Epidermal melanocyte (primary cell): ENCODE measurements at regions not wholly inside any gene's neighbourhood (a gene's known extent, or its start where the extent isn't known, plus 50 kb on each side); places are given as distances from the start of the nearest gene placed in this dataset.
"Not testable (repeated sequence)": the region's sequence is repeated elsewhere in the genome, so short reads cannot be mapped to it uniquely, and the experiment has no call there.

Experiments
- DNase-seq: peaks from one replicate; pipeline ENCODE4 v3.0.0; 2011; ENCODE audit warnings: low spot score; ENCODE audit not compliant: insufficient read length

DNA sequence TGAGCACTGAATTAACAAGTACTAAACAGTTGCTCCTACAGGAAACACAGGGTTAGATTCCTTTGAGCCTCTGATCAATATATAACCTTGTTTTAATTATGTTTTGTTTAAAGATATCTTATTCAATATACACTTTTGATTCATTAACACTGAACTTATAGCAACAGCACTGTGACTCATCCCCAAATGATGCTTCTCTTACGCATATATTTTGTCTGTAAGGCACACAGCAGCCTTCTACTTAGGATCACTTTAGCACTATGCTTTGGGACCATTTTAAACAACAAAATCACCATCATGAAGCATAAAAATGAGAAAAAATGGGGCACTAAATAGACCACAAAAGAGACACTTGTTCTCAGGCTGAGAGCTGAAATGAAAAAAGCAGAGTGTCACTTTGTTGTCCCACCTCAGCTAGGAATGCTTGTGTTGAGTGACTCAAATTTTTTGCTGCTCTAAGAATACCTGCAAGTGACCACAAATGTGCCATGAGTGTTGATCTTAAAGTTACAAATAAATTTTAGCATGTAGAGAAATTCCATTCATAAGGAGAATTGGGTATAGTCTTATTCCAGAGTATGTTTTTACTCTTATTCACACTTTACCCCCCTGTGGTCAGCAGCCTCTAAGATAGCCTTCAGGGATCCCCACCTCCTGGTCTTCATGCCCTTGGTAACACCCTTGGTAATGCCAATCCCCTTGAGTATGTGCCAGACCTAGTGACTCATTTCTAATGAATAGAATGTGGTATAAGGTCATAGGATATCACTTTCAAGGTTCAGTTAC, 252.7 kb upstream of the IL12B start:
- no peak for DNase-seq

DNA sequence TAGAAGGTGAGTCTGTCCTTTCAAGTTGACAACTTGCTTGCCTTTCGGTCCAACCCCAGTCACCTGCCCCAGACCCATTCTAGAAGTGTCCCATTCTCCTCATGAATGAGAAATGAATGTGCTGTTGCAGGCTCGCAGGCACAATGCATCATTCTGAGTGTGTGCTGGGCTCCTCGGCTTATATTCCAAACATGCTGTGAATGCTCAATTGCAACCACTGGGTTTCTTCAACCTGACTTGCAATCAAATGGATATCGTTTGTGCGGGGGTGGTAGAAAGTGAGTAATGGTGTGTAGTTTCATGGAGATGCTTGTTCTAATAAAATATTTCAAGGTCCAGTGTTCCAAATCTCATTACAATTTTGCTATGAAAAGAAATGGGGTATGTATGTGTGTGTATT, 256.6 kb upstream of the IL12B start:
- DNase-seq: no peak

DNA sequence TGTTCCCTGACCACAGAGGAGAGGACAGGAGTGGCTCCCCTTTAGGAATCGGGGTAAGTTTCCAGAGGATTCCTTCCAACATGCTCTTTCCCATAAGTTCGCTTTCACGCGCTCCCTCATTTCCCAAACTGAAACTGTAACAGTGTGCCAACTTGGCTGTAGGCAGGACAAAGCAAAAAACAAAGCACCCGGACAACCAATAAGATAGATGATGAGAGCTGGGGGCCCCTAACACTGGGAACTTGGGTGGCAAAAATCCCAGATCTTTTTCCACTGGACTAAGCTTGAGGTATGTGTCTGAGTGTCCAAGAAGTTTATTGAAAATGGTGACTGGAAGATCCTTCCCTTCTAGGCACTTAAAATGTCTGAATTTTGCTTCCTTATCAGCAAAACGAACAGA, 258.7 kb upstream of the IL12B start:
- no peak for DNase-seq

DNA sequence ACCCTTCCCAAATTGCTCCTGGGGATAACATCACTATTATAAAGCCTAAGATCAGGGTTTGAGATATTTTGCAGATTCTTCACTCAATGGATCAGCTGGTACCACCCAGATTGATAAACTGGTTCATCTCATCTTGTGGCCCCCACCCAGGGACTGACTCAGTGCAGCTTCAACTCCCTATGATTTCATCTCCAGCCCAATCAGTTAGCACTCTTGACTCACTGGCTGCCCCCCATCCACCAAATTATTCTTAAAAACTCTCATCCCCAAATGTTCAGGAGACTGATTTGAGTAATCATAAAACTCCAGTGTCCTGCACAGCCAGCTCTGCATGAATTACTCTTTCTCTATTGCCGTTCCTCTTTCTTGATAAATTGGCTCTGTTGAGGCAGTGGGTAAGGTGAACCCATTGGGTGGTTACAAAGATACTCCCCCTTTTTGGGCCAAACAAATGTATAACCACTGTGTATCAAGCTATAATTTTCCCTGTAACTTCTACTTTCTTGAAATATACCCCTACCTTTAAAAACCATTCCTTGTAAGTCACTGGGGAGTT, 263.3 kb upstream of the IL12B start:
- no peak for DNase-seq

DNA sequence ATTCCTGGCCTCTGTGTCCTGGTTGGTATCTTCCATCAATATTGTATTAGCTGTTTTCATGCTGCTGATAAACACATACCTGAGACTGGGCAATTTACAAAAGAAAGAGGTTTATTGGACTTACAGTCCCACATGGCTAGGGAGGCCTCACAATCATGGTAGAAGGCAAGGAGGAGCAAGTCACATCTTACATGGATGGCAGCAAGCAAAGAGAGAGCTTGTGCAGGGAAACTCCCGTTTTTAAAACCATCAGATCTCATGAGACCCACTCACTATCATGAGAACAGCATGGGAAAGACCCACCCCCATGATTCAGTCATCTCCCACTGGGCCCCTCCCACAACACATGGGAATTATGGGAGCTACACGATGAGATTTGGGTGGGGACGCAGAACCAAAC, 265.3 kb upstream of the IL12B start:
- not testable (repeated sequence) for DNase-seq

DNA sequence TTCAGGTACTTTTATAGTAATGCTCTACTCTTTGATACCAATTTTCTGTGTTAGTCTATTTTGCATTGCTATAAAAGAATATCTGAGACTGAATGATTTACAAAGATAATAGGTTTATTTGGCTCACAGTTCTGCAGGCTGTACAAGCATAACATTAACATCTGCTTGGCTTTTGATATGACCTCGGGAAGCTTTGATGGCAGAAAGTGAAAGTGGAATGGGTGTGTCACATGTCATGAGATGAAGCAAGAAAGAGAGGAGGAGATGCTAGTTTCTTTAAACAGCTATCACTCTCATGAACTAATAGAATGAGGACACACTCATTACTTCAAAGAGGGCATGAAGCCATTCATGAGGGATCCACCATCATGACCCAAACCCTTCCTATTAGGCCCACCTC, 270.9 kb upstream of the IL12B start:
- no peak for DNase-seq

DNA sequence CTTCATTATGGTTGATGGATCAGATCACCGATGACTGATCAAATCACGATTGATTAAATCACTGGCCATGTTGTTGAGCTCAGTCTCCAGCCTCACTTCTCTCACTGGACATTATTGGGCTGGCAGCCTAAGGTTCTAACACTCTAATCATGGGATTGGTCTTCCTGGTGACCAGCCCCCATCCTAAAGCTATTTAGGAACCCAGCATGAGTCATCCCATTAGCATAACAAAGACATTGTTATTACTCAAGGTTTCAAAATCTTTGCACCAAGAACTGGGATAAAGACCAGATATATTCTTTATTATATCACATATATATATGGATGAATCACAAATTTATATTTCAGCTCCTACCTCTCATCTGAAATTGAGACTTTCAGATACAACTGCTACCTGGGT, 272.1 kb upstream of the IL12B start:
- no peak for DNase-seq

DNA sequence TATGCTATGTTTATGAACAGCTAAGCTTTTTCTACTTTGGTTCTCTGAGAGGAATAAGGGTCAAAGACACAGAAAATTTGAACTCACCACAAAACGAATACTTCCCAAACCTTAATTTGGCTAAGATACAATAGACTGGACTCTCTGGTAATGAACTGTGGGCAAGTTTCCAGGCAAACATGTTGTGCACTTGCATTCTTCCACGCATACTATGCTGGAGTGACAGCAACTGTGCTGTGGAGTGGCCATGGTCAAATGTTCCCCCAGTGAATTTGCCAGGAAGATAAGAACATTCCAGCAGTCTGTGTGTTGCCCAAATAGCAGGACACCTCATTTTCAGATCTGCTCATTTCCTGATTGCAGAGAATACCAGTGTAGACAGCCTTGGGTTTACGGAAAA, 275.3 kb upstream of the IL12B start:
- no peak for DNase-seq

DNA sequence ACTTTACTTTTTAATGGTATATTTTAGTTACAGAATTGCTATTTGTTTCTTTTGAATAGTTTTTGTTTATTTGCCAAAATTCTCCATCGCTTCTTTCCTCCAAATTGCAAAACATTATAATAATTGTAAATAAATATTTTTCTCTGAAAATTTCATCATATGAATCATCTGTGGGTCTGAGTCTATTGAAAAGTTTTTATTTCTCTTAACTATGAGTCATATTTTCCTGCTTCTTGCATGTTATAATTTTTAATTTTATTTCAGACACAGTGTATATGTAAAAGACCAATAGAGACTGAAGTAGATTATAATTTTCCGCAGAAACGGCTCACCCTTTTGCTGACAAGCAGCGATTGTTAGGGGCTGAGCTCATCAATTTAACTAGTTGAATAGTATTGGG, 279.1 kb upstream of the IL12B start:
- DNase-seq: no peak

DNA sequence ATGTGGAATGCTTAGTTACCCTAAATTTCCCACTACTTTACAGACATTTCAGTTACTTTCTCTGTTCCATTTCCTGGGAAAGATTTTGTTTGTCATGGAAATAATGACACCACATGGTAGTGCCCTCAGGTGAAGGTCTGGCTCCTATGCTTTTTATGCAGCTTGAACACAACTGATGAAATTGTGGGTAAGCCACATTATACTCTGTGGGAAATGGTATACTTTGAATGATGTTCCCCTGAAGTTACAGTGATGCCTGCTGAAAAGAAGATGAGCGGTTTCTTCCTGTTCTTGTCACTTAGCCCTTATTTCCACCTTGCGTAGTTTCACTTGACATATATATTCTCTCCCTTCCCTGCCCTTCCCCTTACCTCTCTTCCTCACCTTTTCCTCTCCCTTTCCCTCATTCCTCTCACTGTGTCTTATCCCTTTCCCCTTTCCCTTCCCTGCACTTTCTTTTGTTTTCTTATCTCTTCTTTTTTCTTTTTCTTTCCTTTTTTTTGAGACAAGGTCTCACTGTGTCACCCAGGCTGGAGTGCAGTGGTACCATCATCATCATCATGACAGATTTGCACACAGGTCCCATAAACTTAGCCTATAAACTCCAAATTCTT, 280.8 kb upstream of the IL12B start:
- no peak for DNase-seq

DNA sequence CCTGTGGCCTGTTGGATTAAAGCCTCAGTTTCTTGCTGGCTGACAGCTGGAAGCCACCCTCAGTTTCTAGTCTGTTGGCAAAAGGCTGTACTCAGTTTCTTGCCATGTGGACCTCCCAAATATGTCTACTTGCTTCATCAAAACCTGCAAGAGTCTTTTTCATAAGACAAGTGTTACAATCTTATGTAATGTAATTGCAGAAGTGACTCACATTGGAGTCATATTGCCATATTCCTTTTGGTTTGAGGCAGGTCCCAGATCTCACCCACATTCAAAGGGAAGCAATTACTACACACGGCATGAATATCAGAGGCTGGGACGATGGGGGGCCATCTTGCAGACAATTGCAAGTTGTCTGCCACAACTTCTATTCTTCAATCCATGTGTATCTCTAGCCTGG, 286.7 kb upstream of the IL12B start:
- DNase-seq: no peak

DNA sequence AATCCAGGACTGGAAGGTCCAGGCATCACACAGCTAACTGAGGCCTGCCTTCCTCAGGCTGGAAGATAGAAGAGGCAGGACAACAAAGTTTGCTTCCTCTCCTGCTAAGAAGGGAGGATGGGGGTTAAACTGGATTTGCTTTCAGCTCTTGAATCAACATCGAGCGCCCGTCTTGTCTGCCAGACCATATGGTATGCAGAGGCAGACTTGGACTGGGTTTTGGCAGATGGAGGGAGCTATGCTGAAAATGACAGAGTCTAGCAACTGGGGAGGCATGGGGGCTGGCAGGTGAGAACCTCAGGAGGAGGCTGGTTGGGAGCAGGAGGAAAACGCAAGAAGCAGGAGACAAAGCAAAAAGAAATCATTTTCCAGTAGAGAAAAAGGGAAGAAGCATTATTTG, 289.5 kb upstream of the IL12B start:
- DNase-seq: no peak

DNA sequence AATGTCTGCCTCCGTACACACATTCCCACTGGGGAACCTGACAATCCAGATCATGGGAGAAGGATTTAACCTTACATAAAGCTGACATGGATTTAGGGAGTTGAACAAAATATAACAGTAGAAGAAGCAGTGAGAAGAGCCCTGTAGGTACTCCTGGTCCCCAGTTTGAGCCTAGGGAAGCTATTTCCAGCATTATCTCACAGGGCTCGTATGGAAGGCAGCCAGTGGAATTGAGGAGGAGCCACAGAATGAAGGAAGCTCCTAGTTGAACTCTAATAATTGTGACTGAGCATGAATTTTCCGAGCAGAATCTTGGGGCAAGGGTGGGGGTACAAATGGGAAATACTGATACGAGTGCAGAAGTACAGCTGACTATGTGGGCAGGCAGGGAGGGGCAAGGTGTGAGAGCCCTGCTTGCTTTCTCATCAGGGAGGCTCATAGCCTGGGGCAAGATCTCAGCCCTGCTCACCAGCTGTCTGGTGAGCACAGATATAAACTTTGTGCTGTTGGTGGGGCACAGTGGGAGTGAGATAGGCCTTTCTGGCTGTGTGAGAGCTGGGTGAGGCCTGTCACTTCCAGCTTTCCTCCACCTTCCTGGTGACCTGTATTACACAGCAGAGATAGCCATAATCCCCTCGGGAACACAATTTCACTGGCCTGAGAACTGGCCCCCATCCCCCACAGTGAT, 290.7 kb upstream of the IL12B start:
- no peak for DNase-seq

DNA sequence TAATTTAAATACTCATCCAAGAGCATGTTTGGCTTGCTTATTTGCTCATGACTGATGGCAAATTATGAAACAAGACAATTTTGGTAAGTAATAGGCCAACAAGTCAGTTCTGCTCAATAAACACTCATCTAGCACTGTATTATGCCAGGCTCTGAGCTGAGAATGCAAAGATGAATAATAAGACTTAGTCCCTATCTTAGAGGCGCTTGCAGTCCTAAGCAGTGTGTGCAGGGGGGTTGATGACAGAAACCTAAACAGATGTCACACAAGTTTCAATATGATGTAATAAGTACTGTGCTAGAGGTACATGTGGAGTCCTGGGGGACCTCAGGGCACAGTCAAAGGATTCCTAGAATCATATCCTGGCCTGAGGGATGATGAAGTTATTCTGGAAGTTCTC, 287.6 kb upstream of the ADRA1B start:
- no peak for DNase-seq

DNA sequence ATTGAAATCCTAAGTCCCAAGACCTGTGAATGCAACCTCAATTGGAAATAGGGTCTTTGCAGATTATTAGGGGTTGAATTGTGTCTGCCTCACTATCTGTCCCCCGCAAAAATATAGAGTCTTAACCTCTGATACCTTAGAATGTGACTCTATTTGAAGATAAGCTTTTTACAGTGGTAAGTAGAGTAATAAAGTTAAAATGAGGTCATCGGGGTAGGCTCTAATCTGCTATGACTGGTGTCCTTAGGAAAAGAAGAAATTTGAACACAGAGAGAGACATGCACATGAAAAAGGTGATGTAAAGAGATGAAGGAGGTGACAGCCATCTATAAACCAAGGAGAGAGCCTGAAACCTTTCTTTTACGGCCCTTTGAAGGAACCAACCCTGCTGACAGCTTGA, 287.1 kb upstream of the ADRA1B start:
- DNase-seq: no peak

DNA sequence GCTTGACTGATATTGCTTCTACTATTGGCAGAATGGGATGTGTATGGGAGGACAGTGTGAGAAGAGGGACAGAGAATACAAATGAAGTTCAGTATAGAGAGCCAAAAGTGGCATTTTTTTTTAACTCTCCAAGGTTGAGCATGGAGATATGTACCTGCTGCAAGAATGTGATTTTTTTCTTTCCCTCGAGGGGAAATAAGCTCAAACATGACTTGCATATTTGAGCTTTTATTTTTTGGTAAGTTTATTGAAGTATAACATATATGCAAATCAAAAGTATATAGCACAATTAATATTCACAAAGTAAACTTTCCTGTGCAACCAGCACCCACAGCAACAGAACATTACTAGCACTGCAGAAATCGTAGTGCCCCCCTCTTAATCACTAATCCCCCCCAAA, 285.7 kb upstream of the ADRA1B start:
- DNase-seq: no peak

DNA sequence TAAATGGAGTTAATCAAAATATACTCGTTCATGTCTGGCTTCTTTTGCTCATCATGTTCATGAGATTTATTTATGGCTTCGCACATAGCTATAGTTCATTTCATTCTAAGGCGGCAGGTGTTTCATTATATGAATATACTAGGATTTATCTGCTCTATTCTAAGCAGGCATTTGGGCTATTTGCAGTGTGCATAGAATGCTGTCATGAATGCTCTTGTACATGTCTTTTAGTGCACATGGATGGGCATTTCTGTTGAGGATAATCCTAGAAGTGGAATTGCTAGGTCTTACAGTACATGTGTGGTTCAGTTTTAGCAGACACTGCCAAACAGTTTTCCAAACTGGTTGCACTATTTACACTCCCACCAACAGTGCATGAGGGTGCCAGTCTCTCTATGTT, 285.3 kb upstream of the ADRA1B start:
- DNase-seq: no peak

DNA sequence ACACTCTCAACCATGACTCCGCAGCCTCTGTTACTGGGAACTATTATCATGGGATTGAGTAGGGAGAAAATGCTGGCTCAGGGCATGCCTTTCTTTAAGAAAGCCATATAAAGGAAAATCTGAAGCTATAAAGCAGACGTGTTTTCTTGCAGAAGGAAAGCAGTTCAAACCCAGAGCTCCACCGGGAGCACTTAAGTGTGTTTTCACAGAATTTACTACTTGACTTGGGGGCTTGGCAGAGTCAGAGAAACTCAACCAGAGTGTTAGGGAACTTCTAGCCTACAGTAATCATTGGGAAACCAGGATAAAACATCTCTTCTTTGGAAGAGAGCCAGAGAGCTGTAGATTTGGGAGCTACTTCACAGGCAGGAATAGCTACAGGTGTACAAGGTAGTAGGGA, 283.4 kb upstream of the ADRA1B start:
- no peak for DNase-seq

DNA sequence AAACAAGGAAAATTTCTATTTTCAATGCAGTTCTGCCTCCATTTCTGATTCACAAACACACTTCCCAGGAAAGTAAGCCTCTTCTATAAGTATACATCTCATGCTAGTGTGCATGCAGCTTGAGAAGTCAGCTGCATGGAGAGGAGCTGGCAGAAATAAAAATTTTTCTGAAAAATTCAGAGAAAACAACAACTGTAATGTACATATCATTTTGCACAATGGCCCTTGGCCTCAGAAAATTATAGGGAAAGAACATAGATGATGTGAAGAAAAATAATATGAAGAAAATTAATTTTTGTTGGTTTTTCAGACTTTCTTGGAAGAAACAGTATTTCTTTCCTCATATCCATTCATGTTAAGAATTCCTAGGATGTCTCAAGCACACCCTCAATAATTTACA, 277.8 kb upstream of the ADRA1B start:
- DNase-seq: no peak

DNA sequence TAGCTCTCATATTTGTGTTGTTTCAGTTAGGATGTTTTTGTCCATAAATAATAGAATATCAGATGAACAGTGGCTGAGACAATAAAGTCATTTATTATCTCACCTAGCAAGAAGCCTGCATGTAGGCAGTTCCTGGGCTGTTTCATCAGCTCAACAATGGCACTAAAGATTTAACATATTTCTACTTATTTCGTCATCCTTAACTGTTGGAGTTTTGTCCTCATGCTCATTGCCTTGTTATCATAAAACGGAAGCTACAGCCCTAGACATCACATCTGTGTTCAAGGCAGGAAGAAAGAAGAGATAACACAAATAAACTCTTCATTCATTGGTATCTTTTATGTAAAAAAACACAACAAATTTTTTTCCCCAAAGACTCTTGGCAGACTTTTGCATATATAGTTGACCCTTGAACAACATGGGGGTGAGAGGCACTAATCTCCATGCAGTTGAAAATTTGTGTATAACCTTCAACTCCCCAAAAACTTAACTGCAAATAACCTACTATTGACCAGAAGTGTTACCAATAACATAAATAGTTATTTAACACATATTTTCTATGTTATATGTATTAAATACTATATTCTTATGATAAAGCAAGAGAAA, 277.2 kb upstream of the ADRA1B start:
- DNase-seq: no peak

DNA sequence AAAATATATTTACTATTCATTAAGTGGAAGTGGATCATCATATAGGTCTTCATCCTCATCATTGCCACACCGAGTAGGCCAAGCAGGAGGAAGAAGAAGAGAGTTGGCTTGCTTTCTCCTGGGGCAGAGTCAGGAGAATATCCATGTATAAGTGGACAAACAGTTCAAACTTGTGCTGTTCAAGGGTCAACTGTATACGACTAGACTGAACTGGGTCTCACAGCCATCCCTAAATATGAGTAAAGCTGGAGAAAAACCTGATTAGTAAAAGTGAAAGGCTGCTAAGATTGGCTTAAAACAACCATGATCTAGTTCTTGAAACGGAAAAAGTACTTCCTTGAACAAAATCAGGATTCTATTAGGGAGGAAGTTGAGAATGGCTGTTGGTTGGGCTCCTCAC, 276.7 kb upstream of the ADRA1B start:
- no peak for DNase-seq

DNA sequence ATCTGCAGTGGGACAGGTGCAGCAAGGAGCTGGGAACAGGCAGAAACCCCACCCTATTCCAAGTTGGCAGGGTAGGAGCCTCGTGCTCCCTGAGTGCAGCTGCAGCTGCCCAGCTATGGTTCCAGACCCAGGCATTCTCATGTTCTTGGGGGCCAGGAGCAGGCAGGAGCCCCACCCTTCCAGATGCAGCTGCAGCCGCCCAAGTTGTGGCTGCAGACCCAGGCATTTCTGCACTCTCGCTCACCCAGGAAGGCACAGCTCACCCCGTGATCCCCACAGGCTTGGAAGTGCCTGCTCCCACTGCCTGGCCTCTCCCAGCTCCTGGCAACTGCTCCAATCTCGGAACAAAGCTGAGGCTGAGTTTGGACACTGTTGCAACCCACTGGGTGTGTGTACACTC, 275.8 kb upstream of the ADRA1B start:
- DNase-seq: no peak
